ENCODE measurements at regions not wholly inside any gene's neighbourhood (a gene's known extent, or its start where the extent isn't known, plus 50 kb on each side); places are given as distances from the start of the nearest gene placed in this dataset.

DNA sequence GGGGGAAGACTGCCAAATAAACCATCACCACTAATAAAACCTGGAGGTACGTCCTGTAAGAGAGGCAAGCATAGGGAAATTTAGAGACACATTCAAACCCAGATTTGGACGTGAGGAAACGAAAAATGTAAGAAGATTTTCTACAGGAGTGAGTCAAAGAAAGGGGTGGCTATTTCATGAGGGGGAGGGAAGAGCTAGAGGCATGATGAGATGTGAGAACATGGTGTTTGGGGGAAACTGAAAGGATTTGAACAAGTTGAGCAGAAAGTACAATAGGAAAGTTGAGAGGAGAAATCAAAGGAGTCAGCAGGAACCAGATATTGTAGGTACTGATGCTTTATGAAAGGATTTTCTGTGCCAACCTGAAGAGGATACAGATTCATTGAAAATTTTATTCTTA is 179.1 kb upstream of the HS3ST5 start:
- CTCF ChIA-PET (ENCODE audit: low intra/inter-chr PET ratio, low total read pairs) = no interaction called here
- no peaks in the 10 kb centered on the region for H4K20me1 ChIP-seq (ENCODE audit: insufficient read depth, low read length)
- H3K36me3 ChIP-seq (replicated peaks in 1 of 2; ENCODE audit: control insufficient read depth in 1 of 2, insufficient read depth in 2 of 2, low read length in 2 of 2) = no peaks in the 10 kb centered on the region
- H3K9me3 ChIP-seq (ENCODE audit: low read length) = no peaks in the 10 kb centered on the region
- no peak overlapping the region for H3K4me3 ChIP-seq (replicated peaks in 1 of 3; ENCODE audit: insufficient read depth in 1 of 3, low read depth in 2 of 3, low read length in 3 of 3)
- POLR2A ChIA-PET = no interaction called here
- no TSS peak for BruUV-seq (replicated peaks)
- intact Hi-C loops (cut with micrococcal nuclease; ENCODE audit: unreplicated experiment) (no loop called here), in situ Hi-C loops (cut with HindIII; ENCODE audit: extremely low pct_ligation_motif_present, low pct_unique_long_range_greater_than_20kb) (no loop called here)
- no peaks in the 10 kb centered on the region for H3K79me2 ChIP-seq (ENCODE audit: insufficient read depth, low read length)
- no peak for DNase-seq (ENCODE audit: low spot score)
- no peak for ATAC-seq
- no peak overlapping the region for H3K4me2 ChIP-seq (ENCODE audit: low read depth, low read length)
- H3K4me1 ChIP-seq (ENCODE audit: insufficient read depth, low read length) = no peaks in the 10 kb centered on the region; the same call in 1 of the 2 replicates
- no peak overlapping the region for H3K9ac ChIP-seq (ENCODE audit: insufficient read depth, low read depth, low read length)
- H3K27ac ChIP-seq (ENCODE audit: extremely low read length, insufficient read depth, low read length) = no peak overlapping the region
- no peaks in the 10 kb centered on the region for H3K27me3 ChIP-seq (ENCODE audit: control insufficient read depth in 1 of 2, insufficient read depth in 2 of 2, low read length in 2 of 2)
- TF ChIP-seq MED13 (CRISPR knock-in tag; IDR thresholded peaks at IDR 0.05) (no peak), ZNF329 (CRISPR knock-in tag; IDR thresholded peaks at IDR 0.05; ENCODE audit: low read depth) (no peak), ZNF335 (CRISPR knock-in tag; IDR thresholded peaks at IDR 0.05) (no peak), GZF1 (CRISPR knock-in tag; IDR thresholded peaks at IDR 0.05) (no peak), MLXIP (CRISPR knock-in tag; IDR thresholded peaks at IDR 0.05; ENCODE audit: borderline replicate concordance) (no peak), SNRNP70 (IDR thresholded peaks at IDR 0.05; ENCODE audit: low read depth, low read length) (no peak), TOPORS (CRISPR knock-in tag; IDR thresholded peaks at IDR 0.05) (no peak), CHD2 (IDR thresholded peaks at IDR 0.05; ENCODE audit: low read depth, low read length) (no peak), SP2 (CRISPR knock-in tag; IDR thresholded peaks at IDR 0.05) (no peak), ZNF605 (CRISPR knock-in tag; IDR thresholded peaks at IDR 0.05) (no peak), ZSCAN31 (CRISPR knock-in tag; IDR thresholded peaks at IDR 0.05; ENCODE audit: low read depth) (no peak), KAT2B (IDR thresholded peaks at IDR 0.05; ENCODE audit: borderline replicate concordance, low read depth, low read length) (no peak)
- TF ChIP-seq, protein P1, sequence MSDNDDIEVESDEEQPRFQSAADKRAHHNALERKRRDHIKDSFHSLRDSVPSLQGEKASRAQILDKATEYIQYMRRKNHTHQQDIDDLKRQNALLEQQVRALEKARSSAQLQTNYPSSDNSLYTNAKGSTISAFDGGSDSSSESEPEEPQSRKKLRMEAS (IDR thresholded peaks at IDR 0.05) = no peak
- TF ChIP-seq, protein P2, sequence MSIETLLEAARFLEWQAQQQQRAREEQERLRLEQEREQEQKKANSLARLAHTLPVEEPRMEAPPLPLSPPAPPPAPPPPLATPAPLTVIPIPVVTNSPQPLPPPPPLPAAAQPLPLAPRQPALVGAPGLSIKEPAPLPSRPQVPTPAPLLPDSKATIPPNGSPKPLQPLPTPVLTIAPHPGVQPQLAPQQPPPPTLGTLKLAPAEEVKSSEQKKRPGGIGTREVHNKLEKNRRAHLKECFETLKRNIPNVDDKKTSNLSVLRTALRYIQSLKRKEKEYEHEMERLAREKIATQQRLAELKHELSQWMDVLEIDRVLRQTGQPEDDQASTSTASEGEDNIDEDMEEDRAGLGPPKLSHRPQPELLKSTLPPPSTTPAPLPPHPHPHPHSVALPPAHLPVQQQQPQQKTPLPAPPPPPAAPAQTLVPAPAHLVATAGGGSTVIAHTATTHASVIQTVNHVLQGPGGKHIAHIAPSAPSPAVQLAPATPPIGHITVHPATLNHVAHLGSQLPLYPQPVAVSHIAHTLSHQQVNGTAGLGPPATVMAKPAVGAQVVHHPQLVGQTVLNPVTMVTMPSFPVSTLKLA (IDR thresholded peaks at IDR 0.05) = no peak
- WGBS (ENCODE audit: low lambda C conversion rate) = 7% methylated on average over 3 of the region's 3 CpGs
- FAIRE-seq = no peak
- no peak overlapping the region for H2AFZ ChIP-seq (ENCODE audit: low read length)

Measured in HepG2 (cell line).